Ascending aorta (tissue), 2 donors: ENCODE measurements at regions not wholly inside any gene's neighbourhood (a gene's known extent, or its start where the extent isn't known, plus 50 kb on each side); places are given as distances from the start of the nearest gene placed in this dataset.

Source experiments
- DNase-seq, 2 donors: peaks; one replicate each; pipeline ENCODE4 v3.0.0-alpha.2; 2019; ENCODE audit warnings: low spot score in 2 of 2
- H3K27ac ChIP-seq, 2 donors: fragments of 200-600 bp; sonication (generic); one replicate each; pipeline ENCODE4 v1.5.1; 2016 to 2017; ENCODE audit warnings: mild to moderate bottlenecking in 1 of 2
- H3K27me3 ChIP-seq: fragments of 200-600 bp; sonication (generic); one replicate; pipeline ENCODE4 v1.5.1; 2017
- H3K36me3 ChIP-seq, 2 donors: fragments of 200-600 bp; sonication (generic); one replicate each; pipeline ENCODE4 v1.5.1; 2016
- H3K4me1 ChIP-seq, 2 donors: fragments of 200-600 bp; sonication (generic); one replicate each; pipeline ENCODE4 v1.5.1; 2016 to 2017; ENCODE audit warnings: mild to moderate bottlenecking in 1 of 2
- H3K4me3 ChIP-seq, 2 donors: fragments of 200-600 bp; sonication (generic); one replicate each; pipeline ENCODE4 v1.5.1; 2016 to 2017; ENCODE audit warnings: mild to moderate bottlenecking in 1 of 2
- H3K9me3 ChIP-seq, 2 donors: fragments of 200-600 bp; sonication (generic); one replicate each; pipeline ENCODE4 v1.5.1; 2016
- intact Hi-C: fragments of 100-400 bp; cut with DNase I; formaldehyde crosslinking; loops from one replicate; pipeline ENCODE4 v1.15.1; 2023
- TF ChIP-seq, protein P1 (sequence below), 3 experiments: fragments of 200-600 bp in 2 of 3; fragments of 450-650 bp in 1 of 3; sonication (generic) in 2 of 3; IDR thresholded peaks; one replicate each; pipeline ENCODE4 v1.5.1; 2016 to 2019; ENCODE audit warnings: antibody characterized with exemption in 3 of 3, mild to moderate bottlenecking in 1 of 3, moderate library complexity in 1 of 3

DNA sequence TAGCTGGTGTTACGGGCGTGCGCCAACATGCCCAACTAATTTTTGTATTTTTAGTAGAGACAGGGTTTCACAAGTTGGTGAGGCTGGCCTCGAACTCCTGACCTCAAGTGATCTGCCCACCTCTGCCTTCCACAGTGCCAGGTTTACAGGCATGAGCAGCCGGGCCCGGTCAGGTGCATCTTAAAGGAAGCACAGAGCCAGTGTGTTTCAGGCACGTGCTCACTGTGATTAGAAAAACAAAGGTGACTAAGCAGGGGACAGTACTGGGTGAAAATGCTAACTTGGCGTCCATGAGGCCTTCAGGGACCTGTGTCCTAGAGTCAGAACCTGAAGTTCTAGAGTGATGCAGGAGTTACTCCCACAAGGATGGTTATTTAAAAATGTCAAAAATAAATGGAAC, 60.0 kb upstream of the GJA8 start:
- no peaks in the 10 kb centered on the region for H3K27me3 ChIP-seq
- no peaks in the 10 kb centered on the region for H3K4me1 ChIP-seq
- no peak for DNase-seq
- no peaks in the 10 kb centered on the region for H3K9me3 ChIP-seq
- intact Hi-C loops: no loop called here
- no peak overlapping the region for H3K27ac ChIP-seq
- H3K4me3 ChIP-seq: no peak overlapping the region
- H3K36me3 ChIP-seq: no peaks in the 10 kb centered on the region
- TF ChIP-seq, protein P1, sequence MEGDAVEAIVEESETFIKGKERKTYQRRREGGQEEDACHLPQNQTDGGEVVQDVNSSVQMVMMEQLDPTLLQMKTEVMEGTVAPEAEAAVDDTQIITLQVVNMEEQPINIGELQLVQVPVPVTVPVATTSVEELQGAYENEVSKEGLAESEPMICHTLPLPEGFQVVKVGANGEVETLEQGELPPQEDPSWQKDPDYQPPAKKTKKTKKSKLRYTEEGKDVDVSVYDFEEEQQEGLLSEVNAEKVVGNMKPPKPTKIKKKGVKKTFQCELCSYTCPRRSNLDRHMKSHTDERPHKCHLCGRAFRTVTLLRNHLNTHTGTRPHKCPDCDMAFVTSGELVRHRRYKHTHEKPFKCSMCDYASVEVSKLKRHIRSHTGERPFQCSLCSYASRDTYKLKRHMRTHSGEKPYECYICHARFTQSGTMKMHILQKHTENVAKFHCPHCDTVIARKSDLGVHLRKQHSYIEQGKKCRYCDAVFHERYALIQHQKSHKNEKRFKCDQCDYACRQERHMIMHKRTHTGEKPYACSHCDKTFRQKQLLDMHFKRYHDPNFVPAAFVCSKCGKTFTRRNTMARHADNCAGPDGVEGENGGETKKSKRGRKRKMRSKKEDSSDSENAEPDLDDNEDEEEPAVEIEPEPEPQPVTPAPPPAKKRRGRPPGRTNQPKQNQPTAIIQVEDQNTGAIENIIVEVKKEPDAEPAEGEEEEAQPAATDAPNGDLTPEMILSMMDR (IDR thresholded peaks at IDR 0.05): no peak

DNA sequence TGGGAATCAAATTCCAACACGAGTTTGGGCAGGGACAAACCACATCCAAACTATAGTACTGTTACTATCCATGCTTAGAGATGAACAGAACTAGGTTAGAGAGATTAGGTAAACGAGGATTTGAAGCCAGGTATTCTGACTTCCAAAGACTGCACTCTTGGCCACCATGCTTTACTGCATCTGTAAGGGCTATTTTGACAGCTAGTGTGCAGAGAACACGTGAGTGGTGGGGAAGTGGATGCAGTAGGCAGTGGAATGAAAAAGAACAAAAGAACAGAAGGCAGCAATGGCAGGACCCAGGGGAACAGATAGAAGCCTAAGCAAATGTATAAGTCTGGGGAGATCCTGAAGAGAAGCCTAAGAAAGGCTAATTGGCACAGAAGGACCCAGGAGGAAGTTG, 59.1 kb upstream of the GJA8 start:
- Histone ChIP-seq H3K4me3 (no peak overlapping the region), H3K27ac (no peak overlapping the region), H3K36me3 (no peaks in the 10 kb centered on the region), H3K27me3 (no peaks in the 10 kb centered on the region), H3K4me1 (no peaks in the 10 kb centered on the region), H3K9me3 (no peaks in the 10 kb centered on the region)
- DNase-seq: no peak
- intact Hi-C loops: no loop called here
- TF ChIP-seq, protein P1 (IDR thresholded peaks at IDR 0.05): no peak

DNA sequence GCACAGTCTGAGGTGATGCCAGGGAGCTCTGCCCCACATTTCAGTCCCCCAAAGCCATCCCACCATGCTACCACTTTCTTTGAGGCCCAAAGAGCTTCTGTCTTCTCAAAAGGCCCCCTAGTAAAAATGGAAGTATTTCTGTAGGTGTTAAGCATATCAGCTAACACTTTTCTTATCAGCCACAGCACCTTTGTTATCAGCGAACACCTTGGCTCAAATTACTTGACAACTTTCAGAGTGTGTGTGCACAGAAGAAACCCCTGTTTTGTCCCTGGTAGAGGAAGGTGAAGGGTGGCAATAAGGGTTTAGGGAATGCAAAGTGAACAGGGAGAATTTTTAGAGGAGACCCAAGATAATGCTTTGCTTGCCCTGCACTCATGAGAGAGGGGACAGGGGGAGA, 54.8 kb upstream of the GJA8 start:
- Histone ChIP-seq H3K27me3 (no peaks in the 10 kb centered on the region), H3K4me3 (no peak overlapping the region), H3K9me3 (no peaks in the 10 kb centered on the region), H3K4me1 (no peaks in the 10 kb centered on the region), H3K36me3 (no peaks in the 10 kb centered on the region), H3K27ac (no peak overlapping the region)
- TF ChIP-seq, protein P1 (IDR thresholded peaks at IDR 0.05): no peak
- intact Hi-C loops: no loop called here
- DNase-seq: no peak

DNA sequence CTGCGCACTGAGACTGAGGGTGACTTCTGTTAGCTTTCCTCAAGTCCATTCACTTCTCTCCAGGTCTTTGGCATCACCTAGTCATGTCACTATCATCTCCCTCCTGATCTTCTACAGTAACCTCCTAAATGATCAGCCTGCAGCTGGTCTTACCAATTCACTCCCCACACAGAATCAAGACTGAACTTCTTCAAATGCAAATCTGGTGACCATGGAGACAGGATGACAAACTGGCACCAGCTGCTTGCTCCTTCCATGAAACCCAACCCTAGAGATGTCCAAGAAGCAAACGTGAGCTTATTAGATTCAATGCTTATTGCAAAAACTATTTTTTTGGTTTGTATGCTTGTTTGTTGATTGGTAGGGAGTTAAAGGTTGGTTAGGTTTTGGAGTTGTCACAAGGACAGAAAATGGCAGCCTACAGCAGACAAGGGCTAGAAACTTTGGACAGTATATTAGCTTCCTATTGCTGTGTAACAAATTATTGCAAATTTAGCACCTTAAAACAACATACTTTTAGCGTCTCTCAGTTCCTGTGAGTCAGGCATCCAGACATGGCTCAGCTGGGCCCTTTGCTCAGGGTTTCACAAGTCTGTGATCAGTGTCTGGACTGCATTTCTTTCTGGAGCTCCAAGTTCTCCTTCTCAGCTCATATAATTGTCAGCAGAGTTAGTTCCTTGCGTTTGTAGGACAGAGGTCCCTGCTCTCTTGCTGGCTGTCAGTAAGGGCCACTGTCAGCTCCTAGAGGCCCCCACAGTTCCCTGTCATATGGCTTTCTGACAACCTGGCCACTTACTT, 53.3 kb upstream of the GJA8 start:
- Histone ChIP-seq H3K4me3 (no peak overlapping the region), H3K27ac (no peak overlapping the region)
- intact Hi-C loops: no loop called here

DNA sequence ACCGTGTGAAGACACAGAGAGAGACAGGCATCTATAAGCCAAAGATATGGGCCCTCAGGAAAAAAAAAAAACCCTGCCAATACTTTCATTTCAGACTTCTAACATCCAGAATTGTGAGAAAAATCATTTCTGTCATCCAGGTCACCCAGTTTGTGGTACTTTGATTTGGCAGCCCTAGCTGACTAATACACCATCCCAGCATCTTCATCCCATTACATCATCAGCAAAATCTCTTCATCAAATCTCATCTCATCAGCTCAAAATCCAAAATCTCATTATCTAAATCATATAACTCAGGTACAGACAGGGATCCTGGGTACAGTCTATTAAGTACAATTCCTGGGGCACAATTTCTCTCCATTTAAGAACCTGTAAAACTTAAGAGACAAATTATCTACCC, 51.9 kb upstream of the GJA8 start:
- TF ChIP-seq, protein P1 (IDR thresholded peaks at IDR 0.05): no peak

More for the DNA sequence above, 53.3 kb upstream of the GJA8 start:
- no peaks in the 10 kb centered on the region for H3K27me3 ChIP-seq
- H3K36me3 ChIP-seq: no peaks in the 10 kb centered on the region
- H3K9me3 ChIP-seq: no peaks in the 10 kb centered on the region
- no peak for DNase-seq
- TF ChIP-seq, protein P1 (IDR thresholded peaks at IDR 0.05): no peak
- H3K4me1 ChIP-seq: no peaks in the 10 kb centered on the region

More for the DNA sequence above, 51.9 kb upstream of the GJA8 start:
- Histone ChIP-seq H3K4me1 (no peaks in the 10 kb centered on the region), H3K27ac (no peak overlapping the region), H3K4me3 (no peak overlapping the region), H3K36me3 (no peaks in the 10 kb centered on the region), H3K9me3 (no peaks in the 10 kb centered on the region), H3K27me3 (no peaks in the 10 kb centered on the region)
- intact Hi-C loops: no loop called here
- DNase-seq: no peak
